ENCODE measurements at regions not wholly inside any gene's neighbourhood (a gene's known extent, or its start where the extent isn't known, plus 50 kb on each side); places are given as distances from the start of the nearest gene placed in this dataset.

GRCh38 chr16:86917471-86918365, 339.4 kb downstream of the FOXL1 start:
- no peak for DNase-seq

- DNase-seq: no peak
Measured at GRCh38 chr16:86918637-86919036, 340.3 kb downstream of the FOXL1 start.

GRCh38 chr16:86919078-86919477, 340.7 kb downstream of the FOXL1 start:
- no peak for DNase-seq

GRCh38 chr16:86919578-86920305, 341.4 kb downstream of the FOXL1 start:
- DNase-seq: no peak

GRCh38 chr16:86921289-86921688, 342.9 kb downstream of the FOXL1 start:
- DNase-seq: no peak

- no peak for DNase-seq
Measured at GRCh38 chr16:86922311-86922710, 344.0 kb downstream of the FOXL1 start.

GRCh38 chr16:86923656-86924055, 345.3 kb downstream of the FOXL1 start:
- DNase-seq: no peak

- DNase-seq: no peak
Measured at GRCh38 chr16:86924537-86924936, 346.2 kb downstream of the FOXL1 start.

- no peak for DNase-seq
Measured at GRCh38 chr16:86925067-86925791, 346.9 kb downstream of the FOXL1 start.

GRCh38 chr16:86926181-86927094, 348.1 kb downstream of the FOXL1 start:
- no peak for DNase-seq

- no peak for DNase-seq
Measured at GRCh38 chr16:86927699-86928098, 349.4 kb downstream of the FOXL1 start.

- no peak for DNase-seq
Measured at GRCh38 chr16:86928523-86929011, 350.2 kb downstream of the FOXL1 start.

- DNase-seq: no peak
Measured at GRCh38 chr16:86929057-86929871, 350.9 kb downstream of the FOXL1 start.

GRCh38 chr16:86930001-86930400, 351.7 kb downstream of the FOXL1 start:
- DNase-seq: no peak

- no peak for DNase-seq
Measured at GRCh38 chr16:86930663-86931373, 352.5 kb downstream of the FOXL1 start.

- peak; percentile 35 for DNase-seq
Measured at GRCh38 chr16:86931410-86931941, 353.1 kb downstream of the FOXL1 start.

GRCh38 chr16:86932130-86932982, 354.0 kb downstream of the FOXL1 start:
- no peak for DNase-seq

- no peak for DNase-seq
Measured at GRCh38 chr16:86934581-86935375, 356.4 kb downstream of the FOXL1 start.
